ENCODE measurements at regions not wholly inside any gene's neighbourhood (a gene's known extent, or its start where the extent isn't known, plus 50 kb on each side); places are given as distances from the start of the nearest gene placed in this dataset.

- no peaks in the 10 kb centered on the region for H3K79me2 ChIP-seq (ENCODE audit: control insufficient read depth in 1 of 2, insufficient read depth in 2 of 2, low read length in 2 of 2)
- H3K4me2 ChIP-seq (ENCODE audit: insufficient read depth in 1 of 2, low read depth in 2 of 2, low read length in 2 of 2): no peak overlapping the region
Measured at GRCh38 chr6:63099772-63100459, 111.4 kb upstream of the FKBP1C start.

More at GRCh38 chr6:63099772-63100459, 111.4 kb upstream of the FKBP1C start:
- Histone ChIP-seq H3K23ac (ENCODE audit: insufficient read length) (no peak overlapping the region), H4K8ac (ENCODE audit: extremely low read depth, insufficient read depth, low read length) (no peak overlapping the region), H4K91ac (replicated peaks; ENCODE audit: insufficient read length, low read length) (no peak overlapping the region), H2BK120ac (replicated peaks; ENCODE audit: low read depth, low read length) (no peak overlapping the region), H3K4ac (replicated peaks; ENCODE audit: insufficient read length, low read depth, low read length) (no peak overlapping the region), H3K9me3 (ENCODE audit: insufficient read depth in 2 of 2, low read depth in 1 of 2, low read length in 1 of 2) (no peaks in the 10 kb centered on the region), H2BK20ac (ENCODE audit: low read length) (no peak overlapping the region), H3K9ac (replicated peaks in 1 of 4; ENCODE audit: extremely low read depth in 1 of 4, low read depth in 3 of 4, low read length in 3 of 4) (no peak overlapping the region), H3K14ac (ENCODE audit: insufficient read length) (no peak overlapping the region), H3K27ac (ENCODE audit: low read depth, low read length) (no peak overlapping the region), H3K79me1 (ENCODE audit: low read depth, low read length) (no peaks in the 10 kb centered on the region), H3K18ac (ENCODE audit: extremely low read depth, low read length) (no peak overlapping the region), H3K27me3 (replicated peaks in 1 of 4; ENCODE audit: control insufficient read depth in 3 of 4, extremely low read depth in 1 of 4, insufficient read depth in 3 of 4, low read length in 3 of 4) (no peaks in the 10 kb centered on the region), H3K36me3 (ENCODE audit: control insufficient read depth in 2 of 4, insufficient read depth in 4 of 4, low read length in 3 of 4) (no peaks in the 10 kb centered on the region), H2AK5ac (ENCODE audit: low read depth, low read length) (no peak overlapping the region), H2BK15ac (ENCODE audit: low read length) (no peak overlapping the region), H4K5ac (ENCODE audit: insufficient read length, low read depth, low read length) (no peak overlapping the region), H3K4me3 (ENCODE audit: extremely low read depth in 1 of 4, insufficient read depth in 2 of 4, low read depth in 3 of 4, low read length in 4 of 4) (no peak overlapping the region), H2AFZ (ENCODE audit: low read length) (no peak overlapping the region), H2BK5ac (ENCODE audit: low read depth, low read length) (no peak overlapping the region), H2BK12ac (ENCODE audit: low read depth, low read length) (no peak overlapping the region), H3K23me2 (ENCODE audit: low read depth, low read length) (no peaks in the 10 kb centered on the region), H3K4me1 (replicated peaks in 1 of 4; ENCODE audit: control insufficient read depth in 3 of 4, insufficient read depth in 4 of 4, low read length in 3 of 4) (no peaks in the 10 kb centered on the region), H3K56ac (replicated peaks; ENCODE audit: insufficient read length, low read depth, low read length) (no peak overlapping the region), H4K20me1 (replicated peaks in 1 of 2; ENCODE audit: control insufficient read depth in 1 of 2, insufficient read depth in 2 of 2, low read length in 2 of 2) (no peaks in the 10 kb centered on the region)
- ChIA-PET POLR2A (ENCODE audit: partially characterized antibody) (no interaction called here), CTCF (ENCODE audit: partially characterized antibody) (no interaction called here)
- no peak for FAIRE-seq
- no peak for DNase-seq (ENCODE audit: low read depth in 1 of 2, low spot score in 2 of 2)
- 88% methylated on average over 6 of the region's 6 CpGs; no CpG with 5 or more reads in 1 of the 2 experiments for WGBS, 2 experiments (ENCODE audit: extremely low coverage in 1 of 2, insufficient coverage in 1 of 2, insufficient read length in 1 of 2, insufficient replicate concordance in 2 of 2, low coverage in 1 of 2, low lambda C conversion rate in 2 of 2, missing lambda C conversion rate in 1 of 2)
- no peak for TF ChIP-seq SIN3A (conservative IDR thresholded peaks at IDR 0.05 in 1 of 2, IDR thresholded peaks at IDR 0.05 in 1 of 2; ENCODE audit: low read depth in 1 of 2, low read length in 2 of 2)
